ES-I3 (cell line): ENCODE measurements at regions not wholly inside any gene's neighbourhood (a gene's known extent, or its start where the extent isn't known, plus 50 kb on each side); places are given as distances from the start of the nearest gene placed in this dataset.

Experiments
- H3K36me3 ChIP-seq: 2 replicates; pipeline ENCODE4 v1.6.1; 2013; ENCODE audit warnings: mild to moderate bottlenecking, low read length, control low read depth, moderate library complexity; ENCODE audit not compliant: insufficient read depth
- H3K4me1 ChIP-seq: 2 replicates; pipeline ENCODE4 v1.6.1; 2013; ENCODE audit warnings: mild to moderate bottlenecking, control low read depth, low read length; ENCODE audit not compliant: insufficient read depth
- H3K9ac ChIP-seq: 2 replicates; pipeline ENCODE4 v1.6.1; 2013; ENCODE audit warnings: low read depth, mild to moderate bottlenecking, low read length, moderate library complexity
- H3K9me3 ChIP-seq: 2 replicates; pipeline ENCODE4 v1.6.1; 2013; ENCODE audit warnings: mild to moderate bottlenecking, low read length, moderate library complexity; ENCODE audit not compliant: control insufficient read depth, insufficient read depth

DNA sequence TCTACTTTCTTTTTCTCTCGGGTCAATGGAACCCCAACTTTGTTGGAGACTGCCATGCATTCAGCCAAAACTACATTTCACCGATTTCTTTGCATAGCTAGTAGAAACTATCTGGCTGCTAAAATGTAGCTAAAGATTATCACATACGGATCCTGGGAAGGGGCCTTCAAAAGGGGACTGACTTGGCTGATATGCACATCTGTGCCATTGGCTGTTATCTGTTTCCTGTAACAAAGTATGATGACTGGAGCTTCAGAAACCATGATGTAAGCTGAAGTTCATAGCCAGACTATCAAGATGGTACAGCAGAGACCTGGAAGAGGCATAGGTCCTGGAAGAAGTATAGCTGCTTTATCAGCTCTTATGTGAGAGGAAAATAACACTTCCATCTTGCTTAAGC, 179.1 kb downstream of the NSUN3 start:
- Histone ChIP-seq H3K36me3 (no peaks in the 10 kb centered on the region), H3K9me3 (no peaks in the 10 kb centered on the region), H3K9ac (no peak overlapping the region), H3K4me1 (no peaks in the 10 kb centered on the region)

DNA sequence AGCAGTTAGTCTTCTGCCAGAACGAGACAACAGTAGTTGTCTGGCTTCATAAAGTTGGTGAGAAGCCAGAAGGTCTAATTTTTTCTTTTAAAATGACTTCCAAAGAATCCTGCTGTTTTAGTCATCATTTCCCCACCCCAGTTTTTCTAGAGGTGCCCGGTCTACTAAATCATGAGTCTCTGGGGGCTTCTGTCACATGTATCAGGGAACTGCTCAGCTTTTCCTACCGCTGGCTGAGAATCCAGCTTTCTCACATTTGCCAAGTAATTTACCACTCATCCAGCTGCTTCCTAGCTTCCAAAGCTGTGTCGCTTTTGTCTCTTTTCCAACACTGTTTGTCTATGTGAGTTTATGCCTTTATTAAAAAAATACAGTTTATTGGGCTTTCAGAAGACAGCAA, 183.3 kb downstream of the NSUN3 start:
- no peak overlapping the region for H3K9ac ChIP-seq
- no peaks in the 10 kb centered on the region for H3K36me3 ChIP-seq
- peaks cover 14% of the 10 kb centered on the region; the same call in 1 of the 2 replicates for H3K4me1 ChIP-seq
- no peaks in the 10 kb centered on the region for H3K9me3 ChIP-seq

DNA sequence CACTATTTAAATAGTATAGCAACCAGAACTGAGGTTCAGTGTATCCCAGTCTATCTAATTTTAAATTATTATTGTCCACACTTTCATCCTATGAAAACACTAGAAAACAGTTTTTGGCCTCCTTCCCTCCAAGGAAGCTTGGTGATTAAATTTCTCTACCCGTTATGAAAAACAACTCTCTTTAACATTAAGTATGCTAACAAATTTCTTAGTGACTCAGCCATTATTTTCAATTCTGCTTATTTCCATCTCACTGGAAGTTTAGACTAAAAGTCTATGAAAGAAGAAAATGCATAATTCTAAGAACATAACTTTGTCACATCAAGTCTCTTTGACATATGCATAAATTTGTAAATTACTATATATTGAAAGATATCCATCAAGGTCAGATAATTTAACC, 185.2 kb downstream of the NSUN3 start:
- Histone ChIP-seq H3K36me3 (no peaks in the 10 kb centered on the region), H3K9ac (no peak overlapping the region), H3K4me1 (peaks cover 20% of the 10 kb centered on the region; the same call in 1 of the 2 replicates), H3K9me3 (no peaks in the 10 kb centered on the region)

DNA sequence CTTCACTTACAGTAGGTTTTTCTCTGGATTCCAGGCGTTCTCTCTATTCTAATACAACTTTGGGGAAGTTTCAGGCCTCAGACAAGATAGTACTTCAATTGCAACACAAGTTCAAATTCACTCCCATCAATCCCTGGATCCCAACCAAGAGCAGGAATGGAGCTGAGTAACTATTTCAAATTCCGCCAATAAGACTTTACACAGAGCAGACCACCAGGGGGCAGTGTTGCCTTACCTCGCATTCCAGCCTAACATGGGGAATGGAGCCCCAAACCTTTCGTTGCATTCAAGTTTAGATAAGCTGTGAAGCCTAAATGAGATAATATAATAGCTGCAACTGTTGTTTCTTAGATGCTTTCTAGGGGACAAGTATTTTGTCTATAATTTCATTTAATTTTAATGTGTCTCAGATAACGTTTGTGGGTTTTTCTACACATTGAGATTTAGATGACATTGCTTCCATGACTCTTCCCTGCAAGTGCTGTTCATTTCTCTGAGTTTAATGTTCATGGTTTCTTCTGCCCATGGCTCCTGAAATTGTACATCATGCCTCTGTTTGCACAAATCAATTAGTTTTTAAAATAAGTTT, 186.7 kb downstream of the NSUN3 start:
- Histone ChIP-seq H3K9ac (no peak overlapping the region), H3K9me3 (no peaks in the 10 kb centered on the region), H3K4me1 (peaks cover 20% of the 10 kb centered on the region; the same call in 1 of the 2 replicates), H3K36me3 (no peaks in the 10 kb centered on the region)

DNA sequence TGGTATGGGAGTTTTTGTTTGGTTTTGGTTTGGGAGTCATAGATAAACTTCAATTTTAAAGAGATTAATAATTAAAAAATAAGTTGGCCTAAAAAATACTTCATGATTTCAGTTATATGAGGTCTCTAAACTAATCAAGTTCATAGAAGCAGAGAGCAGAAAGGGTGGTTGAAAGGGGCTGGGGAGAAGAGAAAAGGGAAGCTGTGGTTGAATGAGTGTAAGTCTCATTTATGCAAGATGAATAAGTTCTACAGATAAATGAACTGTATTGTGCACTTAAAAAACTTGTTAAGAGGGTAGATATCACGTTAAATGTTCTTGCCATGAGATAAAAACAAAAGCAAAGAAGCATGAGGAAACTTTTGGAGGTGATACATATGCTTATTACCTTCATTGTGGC, 188.7 kb downstream of the NSUN3 start:
- Histone ChIP-seq H3K9me3 (no peaks in the 10 kb centered on the region), H3K36me3 (no peaks in the 10 kb centered on the region), H3K4me1 (peaks cover 20% of the 10 kb centered on the region; the same call in 1 of the 2 replicates), H3K9ac (no peak overlapping the region)

DNA sequence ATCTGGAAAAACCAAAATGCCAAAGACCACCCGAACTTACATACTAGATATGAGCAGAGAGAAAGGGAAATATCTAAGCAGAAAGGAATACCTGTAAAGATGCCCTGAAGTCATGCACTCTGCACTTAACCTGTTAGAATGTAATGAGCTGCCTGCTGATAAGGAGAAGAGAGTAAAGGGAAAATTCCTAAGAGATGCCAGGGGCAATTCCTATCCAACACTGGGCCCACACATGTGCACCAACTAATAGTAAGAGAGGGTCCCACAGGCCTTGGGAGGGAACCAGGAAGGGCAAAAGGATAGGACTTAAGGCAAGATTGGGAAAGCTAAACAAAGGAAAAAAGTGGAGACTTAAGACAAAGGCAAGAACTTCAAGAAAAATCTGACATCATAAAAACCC, 189.5 kb downstream of the NSUN3 start:
- no peaks in the 10 kb centered on the region for H3K9me3 ChIP-seq
- no peaks in the 10 kb centered on the region for H3K36me3 ChIP-seq
- H3K9ac ChIP-seq, result no peak overlapping the region
- H3K4me1 ChIP-seq, result peaks cover 20% of the 10 kb centered on the region; the same call in 1 of the 2 replicates

DNA sequence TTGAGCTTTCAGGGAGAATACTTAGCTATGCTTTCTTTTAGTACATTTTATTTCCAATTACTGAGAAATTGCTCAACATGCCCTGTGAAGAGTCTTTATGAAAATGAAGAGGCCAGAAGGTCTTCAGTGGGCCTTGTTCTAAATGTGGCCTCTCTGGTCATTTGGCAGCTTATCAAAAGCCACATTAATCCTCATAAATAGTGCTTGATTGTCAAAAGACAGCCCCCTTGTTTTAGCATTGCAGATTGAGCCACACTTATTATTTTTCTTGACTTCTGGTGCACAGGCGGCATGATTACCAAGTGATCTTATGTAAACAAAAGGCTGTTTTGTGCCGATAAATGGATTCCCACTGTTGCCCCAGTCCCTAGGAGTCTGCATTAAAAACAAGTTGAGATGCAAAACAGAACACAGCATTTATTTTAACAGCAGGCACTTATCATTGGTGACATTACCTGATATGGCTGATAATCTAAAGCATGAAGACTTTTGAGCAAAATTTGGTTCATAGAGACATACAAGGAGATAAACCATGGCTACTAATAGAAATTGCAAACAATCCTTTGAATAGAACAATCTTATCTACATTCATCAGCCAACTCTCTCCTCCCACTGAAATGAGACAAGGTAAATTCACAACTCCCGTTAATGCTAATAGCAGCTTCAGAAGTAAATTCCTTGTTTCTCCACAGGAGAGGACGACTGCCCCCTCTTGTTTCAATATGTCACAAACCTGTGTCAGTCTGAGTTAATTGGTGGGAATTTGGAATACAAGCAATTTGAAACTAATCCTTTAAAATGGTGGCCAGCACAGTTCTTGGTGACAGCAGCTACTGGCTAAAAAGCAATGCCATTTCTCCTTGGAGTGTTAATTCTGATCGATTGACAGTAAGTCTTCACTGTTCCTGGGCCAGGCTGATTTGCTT, 194.3 kb downstream of the NSUN3 start:
- Histone ChIP-seq H3K9ac (no peak overlapping the region), H3K36me3 (no peaks in the 10 kb centered on the region; the same call in 1 of the 2 replicates), H3K9me3 (peaks cover 4% of the 10 kb centered on the region; the same call in 1 of the 2 replicates), H3K4me1 (peaks cover 3% of the 10 kb centered on the region; the same call in 1 of the 2 replicates)

DNA sequence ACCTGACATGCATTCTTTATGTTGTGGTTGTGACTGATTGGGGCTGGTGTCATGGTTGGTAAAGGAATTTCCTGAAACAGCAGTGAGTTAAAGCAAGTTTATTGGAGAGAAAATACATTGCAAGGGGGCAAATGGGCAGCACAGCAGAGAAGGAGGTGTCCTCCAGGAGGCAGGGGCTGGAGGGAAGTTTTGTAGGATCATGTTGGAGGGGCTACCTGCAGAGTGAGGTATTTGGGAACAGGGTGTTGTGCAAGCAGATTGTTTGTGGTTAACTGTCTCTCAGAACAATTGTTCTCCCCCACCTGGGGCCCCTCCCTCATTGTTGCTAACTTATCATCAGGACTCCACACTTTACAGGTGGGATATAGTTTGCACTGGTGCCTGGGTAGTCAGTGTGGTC, 196.0 kb downstream of the NSUN3 start:
- Histone ChIP-seq H3K9ac (no peak overlapping the region), H3K36me3 (no peaks in the 10 kb centered on the region; the same call in 1 of the 2 replicates), H3K4me1 (no peaks in the 10 kb centered on the region), H3K9me3 (peaks cover 4% of the 10 kb centered on the region; the same call in 1 of the 2 replicates)

DNA sequence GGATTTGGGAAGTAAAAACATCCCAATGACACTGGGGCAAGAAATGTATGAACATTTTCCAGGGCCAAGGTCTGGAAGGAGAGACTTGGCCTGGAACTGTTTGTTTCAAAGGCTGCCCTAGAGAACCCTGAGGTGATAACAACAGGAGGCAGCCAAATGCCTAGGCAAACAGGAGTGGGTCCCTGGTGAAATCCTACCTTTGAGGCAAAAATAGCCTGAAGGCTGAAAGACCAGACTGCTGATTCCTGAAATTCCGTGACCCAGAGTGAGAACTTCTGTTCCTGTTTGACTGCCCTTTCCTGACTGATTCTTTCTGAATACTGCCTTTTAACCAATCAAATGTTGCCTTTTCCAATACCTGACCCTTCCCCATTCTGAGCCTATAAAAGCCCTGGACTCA, 196.4 kb downstream of the NSUN3 start:
- Histone ChIP-seq H3K4me1 (no peaks in the 10 kb centered on the region), H3K9ac (no peak overlapping the region), H3K36me3 (no peaks in the 10 kb centered on the region; the same call in 1 of the 2 replicates), H3K9me3 (peaks cover 4% of the 10 kb centered on the region; the same call in 1 of the 2 replicates)

DNA sequence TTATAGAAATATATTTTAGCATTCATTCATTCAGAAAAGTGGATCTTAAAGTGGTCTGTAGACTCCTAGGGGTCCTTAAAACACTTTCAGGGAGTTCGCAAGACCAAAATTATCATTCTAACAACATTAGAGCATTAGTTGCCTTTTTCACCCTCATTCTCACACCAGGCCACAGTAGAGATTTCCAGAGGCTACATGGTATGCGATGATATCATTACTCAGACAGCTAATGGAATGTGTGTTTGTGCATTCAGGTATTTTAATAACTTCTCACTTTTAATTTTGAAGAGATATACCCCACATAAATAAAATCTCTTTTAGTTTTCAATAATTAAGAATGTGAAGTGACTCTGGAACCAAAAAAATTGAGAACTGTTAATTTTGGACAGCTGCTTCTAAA, 206.9 kb downstream of the NSUN3 start:
- no peaks in the 10 kb centered on the region for H3K9me3 ChIP-seq
- no peak overlapping the region for H3K9ac ChIP-seq
- H3K36me3 ChIP-seq, result no peaks in the 10 kb centered on the region
- no peaks in the 10 kb centered on the region; the same call in 1 of the 2 replicates for H3K4me1 ChIP-seq

DNA sequence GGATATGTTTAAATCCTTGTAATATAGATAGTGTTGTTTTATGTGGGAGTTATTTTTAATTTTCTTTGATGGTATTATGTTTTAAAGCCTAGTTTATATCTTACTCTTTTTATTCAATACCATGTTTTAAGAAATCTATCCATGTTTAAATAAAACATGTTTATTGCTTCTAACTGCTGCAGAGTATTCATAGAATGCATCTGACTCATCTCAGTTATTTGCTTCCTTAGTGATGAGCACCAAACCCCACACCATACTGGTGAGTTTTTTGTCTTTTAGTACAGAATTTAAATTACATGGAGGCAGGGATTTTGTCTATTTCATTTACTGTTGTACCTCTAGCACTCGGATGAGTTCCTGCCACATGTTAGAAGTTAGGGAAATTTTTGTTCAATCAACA, 209.2 kb downstream of the NSUN3 start:
- no peak overlapping the region for H3K9ac ChIP-seq
- no peaks in the 10 kb centered on the region for H3K9me3 ChIP-seq
- H3K36me3 ChIP-seq, result no peaks in the 10 kb centered on the region
- H3K4me1 ChIP-seq, result no peaks in the 10 kb centered on the region; the same call in 1 of the 2 replicates

DNA sequence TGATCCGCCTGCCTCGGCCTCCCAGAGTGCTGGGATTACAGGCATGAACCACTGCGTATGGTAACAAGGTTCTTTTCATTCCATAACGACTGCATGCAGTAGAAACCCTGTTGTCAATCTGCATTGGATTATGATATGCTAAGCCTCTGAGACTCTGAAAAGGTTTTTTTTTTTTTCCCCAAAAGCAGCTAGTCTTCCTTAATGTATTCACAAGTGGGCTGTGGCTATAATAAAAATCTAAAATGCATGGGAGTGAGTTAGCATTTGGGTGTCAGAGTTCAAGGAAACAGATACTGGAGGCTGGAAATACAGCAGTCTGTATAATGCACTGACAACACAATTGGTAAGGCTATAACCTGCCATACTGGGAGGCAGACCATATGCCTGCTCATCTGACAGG, 218.1 kb downstream of the NSUN3 start:
- H3K4me1 ChIP-seq, result peaks cover 5% of the 10 kb centered on the region; the same call in 1 of the 2 replicates
- H3K9ac ChIP-seq, result no peak overlapping the region
- no peaks in the 10 kb centered on the region for H3K9me3 ChIP-seq
- no peaks in the 10 kb centered on the region for H3K36me3 ChIP-seq

DNA sequence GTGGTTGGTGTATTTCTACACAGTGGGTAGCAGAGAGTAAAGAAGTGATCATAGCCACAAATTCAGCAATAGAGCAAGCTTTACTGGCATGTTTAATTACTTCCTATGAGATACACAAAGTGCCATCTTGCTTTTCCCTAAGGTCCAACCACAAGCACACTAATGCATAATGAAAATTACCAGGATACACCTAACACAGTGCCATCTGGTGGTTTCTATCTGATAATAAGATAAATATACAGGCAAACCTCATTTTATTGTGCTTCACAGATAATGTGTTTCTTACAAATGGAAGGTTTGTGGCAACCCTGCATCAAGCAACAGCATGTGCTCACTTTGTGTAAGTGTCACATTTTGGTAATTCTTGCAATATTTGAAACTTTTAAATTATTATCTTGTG, 223.0 kb downstream of the NSUN3 start:
- H3K9ac ChIP-seq, result no peak overlapping the region
- H3K36me3 ChIP-seq, result no peaks in the 10 kb centered on the region
- H3K9me3 ChIP-seq, result no peaks in the 10 kb centered on the region
- H3K4me1 ChIP-seq, result no peaks in the 10 kb centered on the region

DNA sequence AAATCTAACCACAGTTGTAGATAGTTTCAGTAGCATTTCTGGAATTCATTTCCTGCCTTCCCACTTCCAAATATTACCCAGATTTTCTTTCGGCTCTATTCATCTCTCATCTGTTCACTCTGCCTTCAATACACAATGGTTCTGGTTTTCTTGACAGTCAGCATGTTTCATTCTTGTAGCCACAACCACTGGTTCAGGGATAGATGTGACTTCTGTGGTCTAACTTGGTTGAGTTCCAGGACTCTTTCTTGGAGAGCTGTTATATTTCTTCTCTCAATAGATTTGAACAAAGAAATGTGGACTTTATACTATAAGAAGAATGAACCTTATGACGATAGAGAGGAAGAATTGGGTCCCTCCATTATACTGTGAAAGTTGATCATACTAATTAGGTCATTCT, 228.8 kb downstream of the NSUN3 start:
- no peaks in the 10 kb centered on the region for H3K9me3 ChIP-seq
- no peak overlapping the region for H3K9ac ChIP-seq
- no peaks in the 10 kb centered on the region for H3K36me3 ChIP-seq
- H3K4me1 ChIP-seq, result no peaks in the 10 kb centered on the region; the same call in 1 of the 2 replicates

DNA sequence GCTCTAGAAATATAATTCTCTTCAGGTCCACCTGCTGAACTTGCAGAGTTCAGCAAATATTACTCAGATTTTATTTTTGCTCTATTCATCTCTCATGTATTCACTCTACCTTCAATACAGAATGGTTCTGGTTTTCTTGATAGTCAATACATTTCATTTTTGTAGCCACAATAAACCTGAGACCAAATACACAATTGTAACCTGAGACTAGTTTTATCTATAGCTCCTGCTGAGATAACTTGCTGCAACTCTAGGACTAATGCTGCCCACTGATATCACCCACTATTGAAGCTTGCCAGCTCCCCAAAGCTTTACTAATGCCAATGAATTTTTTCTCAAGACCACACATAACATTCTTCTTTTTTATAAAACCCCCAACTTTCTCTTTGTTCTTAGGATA, 229.3 kb downstream of the NSUN3 start:
- Histone ChIP-seq H3K4me1 (no peaks in the 10 kb centered on the region; the same call in 1 of the 2 replicates), H3K9ac (no peak overlapping the region), H3K9me3 (no peaks in the 10 kb centered on the region), H3K36me3 (no peaks in the 10 kb centered on the region)
